Natural killer cell (primary cell): ENCODE measurements at regions not wholly inside any gene's neighbourhood (a gene's known extent, or its start where the extent isn't known, plus 50 kb on each side); places are given as distances from the start of the nearest gene placed in this dataset.

ENCODE experiments used
- ATAC-seq, 3 donors: fragments of 150-1000 bp in 2 of 3; fragments of 200-7000 bp in 1 of 3; cut with Tn5 transposase; 1 replicate in 1 of 3; 2 replicates in 2 of 3; pipeline ENCODE4 v1.10.0; 2021; ENCODE audit warnings: mild to moderate bottlenecking in 2 of 3, moderate library complexity in 2 of 3
- DNase-seq, 2 donors: peaks; one replicate each; pipeline versions ENCODE4 v3.0.0 to v3.0.0-alpha.2; 2013 to 2021; ENCODE audit warnings: mixed read lengths in 1 of 2
- H3K27ac ChIP-seq: one replicate; pipeline ENCODE4 v1.5.1; 2013; ENCODE audit warnings: mild to moderate bottlenecking, low read length
- H3K27me3 ChIP-seq: one replicate; pipeline ENCODE4 v1.6.1; 2013; ENCODE audit warnings: low read length; ENCODE audit not compliant: control insufficient read depth, insufficient read depth
- H3K36me3 ChIP-seq: one replicate; pipeline ENCODE4 v1.6.1; 2013; ENCODE audit warnings: low read length; ENCODE audit not compliant: control insufficient read depth, insufficient read depth
- H3K4me1 ChIP-seq: one replicate; pipeline ENCODE4 v1.6.1; 2013; ENCODE audit warnings: low read length; ENCODE audit not compliant: control insufficient read depth, insufficient read depth
- H3K4me3 ChIP-seq: one replicate; pipeline ENCODE4 v1.5.1; 2013; ENCODE audit warnings: low read length
- H3K9me3 ChIP-seq: one replicate; pipeline ENCODE4 v1.6.1; 2013; ENCODE audit warnings: low read length; ENCODE audit not compliant: control insufficient read depth, insufficient read depth
- H3K27ac Mint-ChIP-seq, 2 donors: one replicate each; pipeline ENCODE4 v1.8.0; 2022; ENCODE audit warnings: mild to moderate bottlenecking in 2 of 2, mixed read lengths in 2 of 2, moderate library complexity in 1 of 2
- H3K27me3 Mint-ChIP-seq, 2 donors: one replicate each; pipeline ENCODE4 v1.8.0; 2022; ENCODE audit warnings: low read depth in 2 of 2, mixed read lengths in 2 of 2
- H3K36me3 Mint-ChIP-seq: one replicate; pipeline ENCODE4 v1.8.0; 2022; ENCODE audit warnings: mixed read lengths
- H3K4me1 Mint-ChIP-seq, 2 donors: one replicate each; pipeline ENCODE4 v1.8.0; 2022; ENCODE audit warnings: mixed read lengths in 2 of 2
- H3K4me3 Mint-ChIP-seq: one replicate; pipeline ENCODE4 v1.8.0; 2022; ENCODE audit warnings: mild to moderate bottlenecking, moderate library complexity, mixed read lengths
- H3K9me3 Mint-ChIP-seq, 2 donors: one replicate each; pipeline ENCODE4 v1.8.0; 2022; ENCODE audit warnings: mixed read lengths in 2 of 2
- WGBS: methylation state at CpG from one replicate; pipeline ENCODE4 v1.1.7; 2013; ENCODE audit warnings: missing lambda C conversion rate; ENCODE audit not compliant: insufficient coverage; 5-methylcytosine and 5-hydroxymethylcytosine counted together
- intact Hi-C: fragments of 100-400 bp; cut with micrococcal nuclease; formaldehyde crosslinking; loops from one replicate; pipeline ENCODE4 v1.14.2; 2022
- TF ChIP-seq, protein P1 (sequence below): fragments of 200-600 bp; IDR thresholded peaks from one replicate; pipeline ENCODE4 v1.8.0; 2022; ENCODE audit warnings: antibody characterized with exemption

DNA sequence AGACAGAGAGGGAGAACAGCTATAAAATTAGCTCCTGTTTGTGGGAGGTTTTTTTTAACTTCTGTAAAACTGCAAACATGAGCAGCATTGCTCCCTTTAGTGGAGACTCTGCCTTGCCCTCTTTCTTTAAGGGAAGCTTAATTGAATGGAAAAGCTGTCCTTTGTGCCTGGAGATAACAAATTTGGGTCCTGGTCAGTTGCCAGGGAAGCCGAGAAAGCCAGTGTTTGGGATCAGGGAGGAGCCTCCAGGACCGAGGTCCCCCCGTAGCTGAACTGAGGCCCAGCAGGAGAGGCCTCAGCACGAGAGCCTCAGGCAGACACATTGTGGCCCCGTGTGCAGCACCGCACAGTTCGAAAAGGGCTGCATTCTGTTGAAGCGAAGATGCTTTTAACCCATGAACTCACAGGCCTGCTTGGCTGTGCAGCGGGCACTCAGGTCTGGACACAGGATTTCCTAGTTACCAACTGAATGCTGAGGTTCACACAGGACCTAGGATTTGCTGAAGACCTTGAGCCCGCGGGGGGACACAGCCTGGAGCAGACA, 369.7 kb downstream of the DCDC2C start:
- H3K27ac Mint-ChIP-seq = no peak overlapping the region
- Histone ChIP-seq H3K9me3 (no peaks in the 10 kb centered on the region), H3K27ac (no peak overlapping the region), H3K27me3 (no peaks in the 10 kb centered on the region), H3K36me3 (no peaks in the 10 kb centered on the region), H3K4me3 (no peak overlapping the region), H3K4me1 (no peaks in the 10 kb centered on the region)
- no peak for ATAC-seq
- TF ChIP-seq, protein P1, sequence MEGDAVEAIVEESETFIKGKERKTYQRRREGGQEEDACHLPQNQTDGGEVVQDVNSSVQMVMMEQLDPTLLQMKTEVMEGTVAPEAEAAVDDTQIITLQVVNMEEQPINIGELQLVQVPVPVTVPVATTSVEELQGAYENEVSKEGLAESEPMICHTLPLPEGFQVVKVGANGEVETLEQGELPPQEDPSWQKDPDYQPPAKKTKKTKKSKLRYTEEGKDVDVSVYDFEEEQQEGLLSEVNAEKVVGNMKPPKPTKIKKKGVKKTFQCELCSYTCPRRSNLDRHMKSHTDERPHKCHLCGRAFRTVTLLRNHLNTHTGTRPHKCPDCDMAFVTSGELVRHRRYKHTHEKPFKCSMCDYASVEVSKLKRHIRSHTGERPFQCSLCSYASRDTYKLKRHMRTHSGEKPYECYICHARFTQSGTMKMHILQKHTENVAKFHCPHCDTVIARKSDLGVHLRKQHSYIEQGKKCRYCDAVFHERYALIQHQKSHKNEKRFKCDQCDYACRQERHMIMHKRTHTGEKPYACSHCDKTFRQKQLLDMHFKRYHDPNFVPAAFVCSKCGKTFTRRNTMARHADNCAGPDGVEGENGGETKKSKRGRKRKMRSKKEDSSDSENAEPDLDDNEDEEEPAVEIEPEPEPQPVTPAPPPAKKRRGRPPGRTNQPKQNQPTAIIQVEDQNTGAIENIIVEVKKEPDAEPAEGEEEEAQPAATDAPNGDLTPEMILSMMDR = no peak
- intact Hi-C loops = no loop called here
- no peaks in the 10 kb centered on the region for H3K4me1 Mint-ChIP-seq
- no peaks in the 10 kb centered on the region for H3K27me3 Mint-ChIP-seq
- H3K36me3 Mint-ChIP-seq = no peaks in the 10 kb centered on the region
- no peak for DNase-seq
- H3K9me3 Mint-ChIP-seq = peaks cover 0 to 2% of the 10 kb centered on the region in 2 donors
- 92% methylated on average over 11 of the region's 11 CpGs for WGBS
- H3K4me3 Mint-ChIP-seq = no peak overlapping the region

DNA sequence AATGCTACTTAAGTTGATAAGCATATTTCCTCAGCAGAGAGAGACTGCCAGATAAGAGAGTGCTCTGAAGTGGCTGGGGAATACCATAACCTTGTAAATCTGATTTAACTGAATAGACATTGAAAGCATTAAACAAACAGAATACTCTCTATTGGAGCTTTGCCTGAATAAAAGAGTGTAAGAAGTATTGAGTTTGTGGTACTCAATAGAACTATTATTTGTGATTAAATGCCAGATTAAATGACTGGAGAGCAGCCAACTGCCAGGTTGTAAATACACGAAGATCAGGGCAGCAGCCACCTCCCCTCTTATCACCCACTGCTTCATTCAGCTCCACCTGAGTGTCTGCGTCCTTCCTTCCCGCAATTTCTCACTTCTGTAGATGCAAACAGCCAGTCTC, 373.6 kb downstream of the DCDC2C start:
- Histone ChIP-seq H3K27me3 (no peaks in the 10 kb centered on the region), H3K4me1 (no peaks in the 10 kb centered on the region), H3K36me3 (no peaks in the 10 kb centered on the region), H3K27ac (no peak overlapping the region), H3K9me3 (no peaks in the 10 kb centered on the region), H3K4me3 (no peak overlapping the region)
- Mint-ChIP-seq H3K4me3 (no peak overlapping the region), H3K27ac (no peak overlapping the region), H3K9me3 (peaks cover 0 to 2% of the 10 kb centered on the region in 2 donors), H3K27me3 (peaks cover 0 to 3% of the 10 kb centered on the region in 2 donors), H3K36me3 (no peaks in the 10 kb centered on the region), H3K4me1 (no peaks in the 10 kb centered on the region)
- ATAC-seq (no peak), DNase-seq (no peak)
- intact Hi-C loops = no loop called here
- TF ChIP-seq, protein P1 = no peak
- WGBS = 71% methylated on average over 3 of the region's 3 CpGs

DNA sequence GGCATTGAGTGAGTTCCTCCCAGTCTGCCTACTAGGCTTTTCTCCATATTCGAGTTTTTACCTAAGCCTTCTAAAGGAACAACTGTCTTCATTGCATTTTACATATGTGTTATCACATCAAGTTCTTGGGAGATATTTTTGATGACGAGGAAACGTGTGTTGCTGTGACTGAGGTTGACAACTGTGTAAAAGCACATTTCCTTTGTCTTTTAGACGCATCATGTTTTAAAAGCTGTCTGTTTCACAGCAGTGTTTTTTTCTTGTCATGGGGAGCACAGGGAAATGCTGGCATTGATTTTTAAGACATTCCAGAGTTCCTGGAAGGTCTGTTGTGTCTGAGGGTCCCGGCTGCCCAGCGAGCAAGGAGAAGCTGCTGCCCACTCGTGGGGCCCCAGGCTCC, 381.8 kb downstream of the DCDC2C start:
- no peaks in the 10 kb centered on the region for H3K27me3 ChIP-seq
- H3K9me3 Mint-ChIP-seq = peaks cover 5 to 6% of the 10 kb centered on the region in 2 donors

More for the DNA sequence above, 381.8 kb downstream of the DCDC2C start:
- ATAC-seq = no peak
- Mint-ChIP-seq H3K4me3 (no peak overlapping the region), H3K27ac (no peak overlapping the region), H3K4me1 (no peaks in the 10 kb centered on the region), H3K36me3 (no peaks in the 10 kb centered on the region), H3K27me3 (peaks cover 0 to 3% of the 10 kb centered on the region in 2 donors)
- Histone ChIP-seq H3K4me1 (no peaks in the 10 kb centered on the region), H3K36me3 (no peaks in the 10 kb centered on the region), H3K9me3 (peaks cover 3% of the 10 kb centered on the region), H3K27ac (no peak overlapping the region), H3K4me3 (no peak overlapping the region)
- TF ChIP-seq, protein P1 = no peak
- no peak for DNase-seq
- 84% methylated on average over 6 of the region's 7 CpGs for WGBS
- intact Hi-C loops = no loop called here
